ENCODE measurements at regions not wholly inside any gene's neighbourhood (a gene's known extent, or its start where the extent isn't known, plus 50 kb on each side); places are given as distances from the start of the nearest gene placed in this dataset.

DNA sequence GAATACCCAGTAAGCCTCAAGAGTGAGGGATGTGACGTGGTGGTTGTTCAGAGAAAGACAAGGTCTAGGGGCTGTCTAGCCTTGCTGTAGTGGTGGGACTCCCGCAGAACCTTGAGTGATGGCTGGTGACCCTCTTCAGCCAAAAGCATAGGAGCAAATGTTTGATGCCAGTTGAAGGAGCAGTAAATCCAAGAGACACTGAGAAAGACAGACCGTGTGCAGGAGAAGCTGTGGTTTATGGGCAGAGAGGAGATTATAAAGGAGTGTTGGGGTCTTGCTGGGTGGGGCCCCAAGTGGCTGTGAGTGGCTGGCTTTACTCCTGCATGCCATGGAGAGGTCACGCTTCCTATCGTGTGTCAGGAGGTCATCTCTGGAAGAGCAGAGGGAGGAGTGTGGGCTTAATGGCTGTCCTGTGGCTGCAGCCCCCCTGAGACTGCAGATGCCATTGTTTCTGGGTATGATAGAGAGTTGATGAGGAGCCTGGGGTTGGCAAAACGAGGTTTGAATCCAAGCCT lies 152.0 kb upstream of the CCND2 start:
- TF ChIP-seq, protein P1, sequence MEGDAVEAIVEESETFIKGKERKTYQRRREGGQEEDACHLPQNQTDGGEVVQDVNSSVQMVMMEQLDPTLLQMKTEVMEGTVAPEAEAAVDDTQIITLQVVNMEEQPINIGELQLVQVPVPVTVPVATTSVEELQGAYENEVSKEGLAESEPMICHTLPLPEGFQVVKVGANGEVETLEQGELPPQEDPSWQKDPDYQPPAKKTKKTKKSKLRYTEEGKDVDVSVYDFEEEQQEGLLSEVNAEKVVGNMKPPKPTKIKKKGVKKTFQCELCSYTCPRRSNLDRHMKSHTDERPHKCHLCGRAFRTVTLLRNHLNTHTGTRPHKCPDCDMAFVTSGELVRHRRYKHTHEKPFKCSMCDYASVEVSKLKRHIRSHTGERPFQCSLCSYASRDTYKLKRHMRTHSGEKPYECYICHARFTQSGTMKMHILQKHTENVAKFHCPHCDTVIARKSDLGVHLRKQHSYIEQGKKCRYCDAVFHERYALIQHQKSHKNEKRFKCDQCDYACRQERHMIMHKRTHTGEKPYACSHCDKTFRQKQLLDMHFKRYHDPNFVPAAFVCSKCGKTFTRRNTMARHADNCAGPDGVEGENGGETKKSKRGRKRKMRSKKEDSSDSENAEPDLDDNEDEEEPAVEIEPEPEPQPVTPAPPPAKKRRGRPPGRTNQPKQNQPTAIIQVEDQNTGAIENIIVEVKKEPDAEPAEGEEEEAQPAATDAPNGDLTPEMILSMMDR (IDR thresholded peaks at IDR 0.05), result no peak
- TF ChIP-seq EZH2 (IDR thresholded peaks at IDR 0.05; ENCODE audit: borderline replicate concordance, insufficient read depth, low read depth, low read length, poor library complexity, severe bottlenecking), result no peak
